Activated naive CD8-positive, alpha-beta T cell treated with anti-CD3 and anti-CD28 coated beads for 36 hours (primary cell): ENCODE measurements at regions not wholly inside any gene's neighbourhood (a gene's known extent, or its start where the extent isn't known, plus 50 kb on each side); places are given as distances from the start of the nearest gene placed in this dataset.
"Not testable (repeated sequence)": the region's sequence is repeated elsewhere in the genome, so short reads cannot be mapped to it uniquely, and the experiment has no call there.

Experiments used
- DNase-seq: peaks from one replicate; pipeline ENCODE4 v3.0.0; 2021
- H3K27ac Mint-ChIP-seq: one replicate; pipeline ENCODE4 v1.8.0; 2022; ENCODE audit warnings: mild to moderate bottlenecking, moderate library complexity, mixed read lengths
- H3K27me3 Mint-ChIP-seq: one replicate; pipeline ENCODE4 v1.8.0; 2022; ENCODE audit warnings: mild to moderate bottlenecking, mixed read lengths
- H3K36me3 Mint-ChIP-seq: one replicate; pipeline ENCODE4 v1.8.0; 2021; ENCODE audit warnings: mild to moderate bottlenecking, mixed read lengths
- H3K4me1 Mint-ChIP-seq: one replicate; pipeline ENCODE4 v1.8.0; 2021; ENCODE audit warnings: mixed read lengths
- H3K4me3 Mint-ChIP-seq: one replicate; pipeline ENCODE4 v1.8.0; 2022; ENCODE audit warnings: mild to moderate bottlenecking, moderate library complexity, mixed read lengths
- H3K9me3 Mint-ChIP-seq: one replicate; pipeline ENCODE4 v1.8.0; 2022; ENCODE audit warnings: mixed read lengths

- H3K27me3 Mint-ChIP-seq = peaks cover 10% of the 10 kb centered on the region
- no peaks in the 10 kb centered on the region for H3K4me1 Mint-ChIP-seq
- H3K36me3 Mint-ChIP-seq = no peaks in the 10 kb centered on the region
- no peak overlapping the region for H3K27ac Mint-ChIP-seq
- peaks cover 1% of the 10 kb centered on the region for H3K9me3 Mint-ChIP-seq
- no peak for DNase-seq
- no peak overlapping the region for H3K4me3 Mint-ChIP-seq
Observed at GRCh38 chr2:242057379-242058040, 188.0 kb downstream of the RTP5 start.

DNA sequence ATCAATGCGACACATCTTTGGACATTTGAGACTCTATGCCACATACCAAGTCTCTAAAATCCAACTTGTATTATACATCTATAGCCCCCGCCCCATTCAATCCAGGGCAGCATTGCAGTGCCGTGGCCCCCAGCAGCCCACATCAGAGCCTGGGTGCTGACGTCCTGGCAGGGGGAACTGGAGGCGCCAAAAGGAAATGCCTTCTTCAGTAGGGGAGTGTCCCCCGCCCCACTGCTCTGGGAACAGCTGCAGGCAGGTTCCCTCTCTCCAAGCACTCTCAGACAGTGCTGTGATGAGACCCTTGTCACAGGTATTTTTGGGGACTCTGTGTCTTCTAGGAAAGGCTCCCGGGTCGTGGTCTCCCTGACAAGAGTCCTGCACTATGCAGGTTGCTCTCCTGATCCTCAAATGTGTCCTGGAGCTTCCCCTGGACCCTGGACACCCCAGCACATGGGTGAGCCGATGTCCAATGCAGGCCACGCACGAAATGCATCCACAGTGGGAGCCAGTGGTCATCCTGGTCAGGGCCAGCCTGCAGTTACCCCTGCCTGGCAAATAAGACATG, 188.7 kb downstream of the RTP5 start:
- DNase-seq = no peak
- H3K27me3 Mint-ChIP-seq = peaks cover 10% of the 10 kb centered on the region
- H3K4me1 Mint-ChIP-seq = no peaks in the 10 kb centered on the region

DNA sequence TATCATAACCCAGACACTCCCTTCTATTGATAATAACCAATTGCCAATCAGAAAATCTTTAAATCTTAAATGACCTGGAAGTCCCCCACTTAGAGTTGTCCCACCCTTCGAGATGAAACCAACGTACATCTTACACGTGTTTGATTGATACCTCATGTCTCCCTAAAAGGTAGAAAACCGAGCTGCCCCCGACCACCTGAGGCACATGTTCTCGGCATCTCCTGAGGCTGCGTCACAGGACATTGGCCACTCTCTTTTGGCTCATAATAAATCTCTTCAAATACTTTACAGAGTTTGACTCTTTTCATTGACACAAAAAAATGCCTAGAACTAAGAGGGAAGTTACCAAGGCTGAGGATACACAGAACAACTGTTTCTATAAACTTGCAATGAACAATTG, 190.0 kb downstream of the RTP5 start:
- no peak for DNase-seq
- Mint-ChIP-seq H3K27me3 (peaks cover 10% of the 10 kb centered on the region), H3K27ac (no peak overlapping the region), H3K4me1 (no peaks in the 10 kb centered on the region), H3K36me3 (no peaks in the 10 kb centered on the region), H3K9me3 (peaks cover 1% of the 10 kb centered on the region), H3K4me3 (no peak overlapping the region)

More for the DNA sequence above, 188.7 kb downstream of the RTP5 start:
- H3K9me3 Mint-ChIP-seq = peaks cover 1% of the 10 kb centered on the region
- H3K4me3 Mint-ChIP-seq = no peak overlapping the region
- no peaks in the 10 kb centered on the region for H3K36me3 Mint-ChIP-seq
- H3K27ac Mint-ChIP-seq = no peak overlapping the region

- H3K9me3 Mint-ChIP-seq = peaks cover 1% of the 10 kb centered on the region
- H3K27me3 Mint-ChIP-seq = peaks cover 10% of the 10 kb centered on the region
- H3K27ac Mint-ChIP-seq = no peak overlapping the region
- no peak overlapping the region for H3K4me3 Mint-ChIP-seq
- no peaks in the 10 kb centered on the region for H3K4me1 Mint-ChIP-seq
- no peaks in the 10 kb centered on the region for H3K36me3 Mint-ChIP-seq
- DNase-seq = no peak
Observed at GRCh38 chr2:242060212-242060835, 190.8 kb downstream of the RTP5 start.

GRCh38 chr2:242061930-242062329, 192.4 kb downstream of the RTP5 start:
- not testable (repeated sequence) for H3K27ac Mint-ChIP-seq, DNase-seq, H3K36me3 Mint-ChIP-seq, H3K4me3 Mint-ChIP-seq, H3K4me1 Mint-ChIP-seq, H3K9me3 Mint-ChIP-seq
- peaks cover 15% of the 10 kb centered on the region for H3K27me3 Mint-ChIP-seq

DNA sequence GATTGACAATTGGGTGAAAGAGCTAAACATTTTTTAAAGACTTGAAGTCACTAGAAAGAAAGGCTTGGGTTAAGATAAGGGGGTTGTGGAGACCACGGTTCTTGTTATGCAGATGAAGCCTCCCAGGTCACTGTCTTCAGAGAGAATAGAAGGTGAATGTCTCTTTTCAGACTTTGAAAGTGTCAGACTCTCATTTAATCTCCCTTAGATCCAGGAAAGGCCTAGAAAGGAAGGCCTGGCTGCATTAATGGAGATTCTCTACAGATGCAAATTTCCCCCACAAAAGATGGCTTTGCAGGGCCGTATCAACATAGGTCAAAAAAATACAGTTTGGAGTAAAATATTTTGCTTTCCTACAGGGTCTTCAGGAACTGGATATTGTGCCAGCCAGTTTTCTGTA, 193.9 kb downstream of the RTP5 start:
- H3K27ac Mint-ChIP-seq = no peak overlapping the region
- H3K36me3 Mint-ChIP-seq = no peaks in the 10 kb centered on the region
- no peak overlapping the region for H3K4me3 Mint-ChIP-seq
- H3K9me3 Mint-ChIP-seq = peaks cover 1% of the 10 kb centered on the region
- peaks cover 11% of the 10 kb centered on the region for H3K27me3 Mint-ChIP-seq
- no peaks in the 10 kb centered on the region for H3K4me1 Mint-ChIP-seq
- DNase-seq = no peak

DNA sequence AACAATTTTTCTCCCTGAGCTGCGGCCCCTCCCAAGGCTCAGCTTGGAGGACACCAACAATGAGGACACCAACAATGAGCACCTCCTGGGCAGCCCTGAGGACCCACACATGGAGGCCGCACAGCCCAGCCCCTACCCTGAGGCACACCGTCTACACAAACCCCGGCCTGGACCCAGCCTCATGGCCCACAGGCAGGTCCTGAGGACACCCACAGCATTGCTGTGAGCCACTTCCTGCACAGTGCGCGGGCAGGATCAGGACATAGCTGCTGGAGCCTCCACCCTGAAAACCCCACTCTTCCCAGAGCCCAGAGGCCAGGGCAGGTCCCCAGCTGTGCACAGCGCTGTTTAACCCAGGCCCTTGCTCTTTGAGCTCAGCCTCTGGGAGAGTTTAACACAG, 194.3 kb downstream of the RTP5 start:
- Mint-ChIP-seq H3K27me3 (peaks cover 11% of the 10 kb centered on the region), H3K4me1 (no peaks in the 10 kb centered on the region), H3K4me3 (no peak overlapping the region), H3K9me3 (peaks cover 1% of the 10 kb centered on the region), H3K27ac (no peak overlapping the region), H3K36me3 (no peaks in the 10 kb centered on the region)
- no peak for DNase-seq

GRCh38 chr2:242064364-242065250, 195.1 kb downstream of the RTP5 start:
- Mint-ChIP-seq H3K9me3 (peaks cover 1% of the 10 kb centered on the region), H3K4me3 (no peak overlapping the region), H3K4me1 (no peaks in the 10 kb centered on the region), H3K36me3 (no peaks in the 10 kb centered on the region), H3K27ac (no peak overlapping the region), H3K27me3 (peaks cover 4% of the 10 kb centered on the region)
- DNase-seq = no peak

DNA sequence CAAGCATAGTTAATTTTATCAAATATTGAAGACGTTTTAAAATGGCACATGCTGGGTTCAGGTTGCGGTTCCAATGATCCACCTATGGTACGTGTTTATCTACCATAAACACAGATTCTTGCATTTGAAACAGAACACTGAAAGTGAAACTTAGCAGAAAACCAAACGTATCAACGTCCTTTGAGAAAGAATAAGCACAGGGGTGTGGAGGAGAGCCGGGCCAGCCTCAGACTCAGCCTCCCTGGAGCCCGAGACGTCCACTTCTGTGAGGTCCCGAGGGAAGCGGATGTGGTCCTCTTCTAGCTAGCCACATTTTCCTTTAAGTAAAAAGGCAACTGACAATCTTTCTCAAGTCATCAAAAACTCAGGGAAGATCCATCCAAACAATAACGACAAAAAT, 195.9 kb downstream of the RTP5 start:
- no peak overlapping the region for H3K4me3 Mint-ChIP-seq
- H3K36me3 Mint-ChIP-seq = no peaks in the 10 kb centered on the region
- peaks cover 1% of the 10 kb centered on the region for H3K9me3 Mint-ChIP-seq
- peaks cover 4% of the 10 kb centered on the region for H3K27me3 Mint-ChIP-seq
- H3K27ac Mint-ChIP-seq = no peak overlapping the region
- no peaks in the 10 kb centered on the region for H3K4me1 Mint-ChIP-seq
- no peak for DNase-seq

DNA sequence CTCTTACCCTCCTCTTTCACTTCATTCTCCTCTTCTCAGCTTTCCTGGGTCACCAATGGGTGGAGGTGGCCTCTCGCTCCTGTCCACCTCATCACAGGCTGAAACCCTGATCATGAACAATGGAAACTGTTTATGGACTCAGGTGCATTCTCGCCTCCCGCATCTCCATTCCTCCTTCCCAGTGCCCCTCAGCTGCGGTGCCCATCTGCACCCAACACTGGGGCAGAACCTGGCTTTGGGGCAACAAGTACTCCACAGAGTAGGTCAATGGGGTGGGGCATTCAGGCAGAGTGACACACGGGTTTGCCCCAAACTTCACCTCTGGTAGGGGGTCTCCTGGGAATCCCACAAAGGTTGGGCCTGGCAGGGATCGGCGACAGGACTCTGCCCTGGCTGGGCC, 199.5 kb downstream of the RTP5 start:
- no peaks in the 10 kb centered on the region for H3K36me3 Mint-ChIP-seq

DNA sequence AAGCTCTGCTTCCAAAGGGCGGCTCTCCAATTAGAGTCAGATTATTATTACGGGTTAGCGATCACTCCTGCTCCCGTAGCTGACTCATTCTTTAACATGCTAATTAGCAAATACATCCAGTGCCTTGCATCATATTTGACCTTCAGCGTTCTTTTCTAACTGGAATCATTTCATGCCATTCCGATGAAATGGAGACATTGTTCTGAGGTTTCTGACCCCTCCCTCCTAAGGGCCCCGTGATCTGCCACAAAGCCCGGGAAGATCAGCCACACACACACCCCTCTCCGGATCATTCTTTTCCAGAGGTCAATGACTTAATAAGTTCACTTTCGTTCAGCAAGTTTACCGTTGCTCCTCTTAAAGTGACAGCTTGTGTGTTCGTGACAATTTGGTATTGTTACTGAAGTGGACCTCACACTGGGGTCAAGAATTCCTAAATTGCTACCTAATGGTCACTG, 200.4 kb downstream of the RTP5 start:
- not testable (repeated sequence) for H3K4me1 Mint-ChIP-seq, H3K27me3 Mint-ChIP-seq, H3K4me3 Mint-ChIP-seq, DNase-seq, H3K27ac Mint-ChIP-seq, H3K36me3 Mint-ChIP-seq, H3K9me3 Mint-ChIP-seq

More for the DNA sequence above, 199.5 kb downstream of the RTP5 start:
- Mint-ChIP-seq H3K27ac (no peak overlapping the region), H3K4me1 (no peaks in the 10 kb centered on the region), H3K27me3 (peaks cover 4% of the 10 kb centered on the region), H3K4me3 (no peak overlapping the region), H3K9me3 (no peaks in the 10 kb centered on the region)
- DNase-seq = no peak

- H3K36me3 Mint-ChIP-seq, H3K9me3 Mint-ChIP-seq, H3K4me3 Mint-ChIP-seq, H3K27ac Mint-ChIP-seq, H3K27me3 Mint-ChIP-seq, H3K4me1 Mint-ChIP-seq, DNase-seq: not testable (repeated sequence)
Observed at GRCh38 chr2:242070726-242071125, 201.2 kb downstream of the RTP5 start.

DNA sequence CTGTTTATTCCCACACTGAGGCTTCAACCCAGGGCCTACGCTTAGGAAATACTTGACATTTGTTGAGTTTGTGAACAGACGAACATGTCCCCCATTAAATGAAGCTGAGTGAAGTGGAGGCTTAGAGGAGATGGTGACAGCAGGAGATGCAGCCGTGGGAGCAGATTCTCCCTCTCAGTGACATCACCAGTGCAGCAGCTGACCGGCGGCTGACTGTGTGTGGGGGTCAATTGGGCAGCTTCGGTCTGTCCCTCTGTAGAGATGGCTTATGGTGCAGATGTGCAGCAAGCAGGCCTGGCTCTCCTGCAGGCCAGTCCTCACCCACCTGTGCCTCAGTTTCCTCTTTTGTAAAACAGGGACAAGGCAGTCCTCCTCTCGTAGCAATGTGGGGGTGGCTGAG, 201.8 kb downstream of the RTP5 start:
- not testable (repeated sequence) for DNase-seq, H3K9me3 Mint-ChIP-seq, H3K4me1 Mint-ChIP-seq, H3K27ac Mint-ChIP-seq, H3K36me3 Mint-ChIP-seq, H3K4me3 Mint-ChIP-seq, H3K27me3 Mint-ChIP-seq

GRCh38 chr2:242071936-242072335, 202.4 kb downstream of the RTP5 start:
- not testable (repeated sequence) for H3K27ac Mint-ChIP-seq, H3K36me3 Mint-ChIP-seq, DNase-seq, H3K4me3 Mint-ChIP-seq, H3K9me3 Mint-ChIP-seq, H3K4me1 Mint-ChIP-seq, H3K27me3 Mint-ChIP-seq

GRCh38 chr2:242075168-242075567, 205.6 kb downstream of the RTP5 start:
- Mint-ChIP-seq H3K9me3 (no peaks in the 10 kb centered on the region), H3K4me1 (no peaks in the 10 kb centered on the region), H3K27ac (no peak overlapping the region), H3K4me3 (no peak overlapping the region), H3K36me3 (no peaks in the 10 kb centered on the region), H3K27me3 (peaks cover 17% of the 10 kb centered on the region)
- no peak for DNase-seq
